22Rv1 (cell line): ENCODE measurements at regions not wholly inside any gene's neighbourhood (a gene's known extent, or its start where the extent isn't known, plus 50 kb on each side); places are given as distances from the start of the nearest gene placed in this dataset.

ENCODE experiments used
- H3K27ac ChIP-seq: fragments of 450-650 bp; 2 replicates; pipeline ENCODE4 v1.5.1; 2017
- ZFX ChIP-seq: fragments of 450-650 bp; IDR thresholded peaks from 2 replicates; pipeline ENCODE4 v1.6.1; 2017; ENCODE audit warnings: antibody characterized with exemption, borderline replicate concordance
- TF ChIP-seq, protein P1 (sequence below): fragments of 450-650 bp; IDR thresholded peaks from 2 replicates; pipeline ENCODE4 v1.5.1; 2017; ENCODE audit warnings: mild to moderate bottlenecking

DNA sequence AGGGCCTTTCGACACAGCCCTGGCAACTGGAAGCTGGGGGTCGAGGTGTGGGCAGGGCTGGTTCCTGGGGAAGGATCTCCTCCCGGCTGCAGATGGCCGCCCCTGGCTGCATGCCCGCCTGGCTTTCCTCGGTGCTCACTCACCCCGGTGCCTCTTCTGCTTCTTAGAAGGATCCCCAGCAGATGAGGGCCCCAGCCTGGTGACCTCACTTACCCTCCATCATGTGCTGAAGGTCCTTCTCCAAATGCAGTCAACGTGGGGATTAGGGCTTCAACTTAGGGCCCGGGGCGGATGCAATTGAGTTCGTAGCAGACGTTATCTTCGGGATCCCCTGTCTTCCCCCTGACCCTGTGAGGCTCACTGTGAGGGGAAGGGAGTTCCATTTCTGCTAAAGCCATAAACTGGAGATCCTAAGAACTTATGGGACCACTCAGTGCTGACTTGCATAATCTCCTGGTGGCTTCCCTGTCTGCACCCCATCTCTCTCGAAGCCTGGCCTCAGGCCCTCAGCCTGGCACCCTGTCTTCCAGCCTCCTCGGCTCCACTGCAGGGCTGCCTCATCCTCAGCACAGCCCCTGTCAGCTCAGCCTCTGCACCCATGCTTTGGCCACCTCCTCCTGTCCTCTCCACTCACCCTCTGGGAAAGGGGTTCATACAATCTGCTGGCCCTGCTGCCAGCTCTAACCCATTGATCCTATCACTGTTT lies 92.6 kb downstream of the THBS2 start:
- no peak overlapping the region for H3K27ac ChIP-seq
- TF ChIP-seq ZFX, result no peak
- TF ChIP-seq, protein P1, sequence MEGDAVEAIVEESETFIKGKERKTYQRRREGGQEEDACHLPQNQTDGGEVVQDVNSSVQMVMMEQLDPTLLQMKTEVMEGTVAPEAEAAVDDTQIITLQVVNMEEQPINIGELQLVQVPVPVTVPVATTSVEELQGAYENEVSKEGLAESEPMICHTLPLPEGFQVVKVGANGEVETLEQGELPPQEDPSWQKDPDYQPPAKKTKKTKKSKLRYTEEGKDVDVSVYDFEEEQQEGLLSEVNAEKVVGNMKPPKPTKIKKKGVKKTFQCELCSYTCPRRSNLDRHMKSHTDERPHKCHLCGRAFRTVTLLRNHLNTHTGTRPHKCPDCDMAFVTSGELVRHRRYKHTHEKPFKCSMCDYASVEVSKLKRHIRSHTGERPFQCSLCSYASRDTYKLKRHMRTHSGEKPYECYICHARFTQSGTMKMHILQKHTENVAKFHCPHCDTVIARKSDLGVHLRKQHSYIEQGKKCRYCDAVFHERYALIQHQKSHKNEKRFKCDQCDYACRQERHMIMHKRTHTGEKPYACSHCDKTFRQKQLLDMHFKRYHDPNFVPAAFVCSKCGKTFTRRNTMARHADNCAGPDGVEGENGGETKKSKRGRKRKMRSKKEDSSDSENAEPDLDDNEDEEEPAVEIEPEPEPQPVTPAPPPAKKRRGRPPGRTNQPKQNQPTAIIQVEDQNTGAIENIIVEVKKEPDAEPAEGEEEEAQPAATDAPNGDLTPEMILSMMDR, result no peak

DNA sequence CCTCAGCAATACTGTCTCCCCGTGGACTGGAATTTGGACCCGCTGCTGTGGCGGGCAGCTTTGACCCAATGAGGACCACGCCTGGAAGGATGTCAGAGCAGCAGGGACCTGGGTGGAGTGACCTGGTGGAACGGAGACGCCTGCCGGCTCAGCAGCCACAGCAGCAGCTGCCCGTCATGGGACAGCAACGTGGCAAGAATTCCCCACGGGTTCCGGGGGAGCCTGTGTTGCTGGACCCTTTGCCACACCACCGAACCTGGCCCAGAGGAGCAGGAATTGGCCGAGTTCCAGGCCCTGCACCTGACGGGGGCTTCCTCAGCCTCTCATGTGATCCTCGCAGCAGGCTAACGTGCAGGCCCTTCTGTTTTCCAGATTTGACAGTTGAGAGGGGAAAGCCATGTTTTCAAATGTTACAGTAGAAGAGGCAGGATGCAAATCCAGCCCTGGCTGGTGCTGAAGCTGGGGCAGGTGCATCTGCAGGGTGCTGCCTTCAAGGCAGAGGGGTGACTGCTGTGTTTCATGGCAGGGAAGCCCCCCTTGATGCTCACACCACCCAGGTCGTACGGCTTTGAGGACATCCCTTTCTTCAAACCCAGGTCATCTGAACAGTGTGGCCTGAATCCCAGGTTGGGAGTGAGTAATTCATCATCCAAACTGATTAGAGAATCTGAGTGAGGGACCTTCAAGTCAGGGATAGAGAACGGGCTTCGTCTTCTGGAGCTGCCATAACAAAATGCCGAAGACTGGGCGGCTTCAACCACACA lies 93.4 kb downstream of the THBS2 start:
- no peak for TF ChIP-seq ZFX
- TF ChIP-seq, protein P1, result no peak
- no peak overlapping the region for H3K27ac ChIP-seq

DNA sequence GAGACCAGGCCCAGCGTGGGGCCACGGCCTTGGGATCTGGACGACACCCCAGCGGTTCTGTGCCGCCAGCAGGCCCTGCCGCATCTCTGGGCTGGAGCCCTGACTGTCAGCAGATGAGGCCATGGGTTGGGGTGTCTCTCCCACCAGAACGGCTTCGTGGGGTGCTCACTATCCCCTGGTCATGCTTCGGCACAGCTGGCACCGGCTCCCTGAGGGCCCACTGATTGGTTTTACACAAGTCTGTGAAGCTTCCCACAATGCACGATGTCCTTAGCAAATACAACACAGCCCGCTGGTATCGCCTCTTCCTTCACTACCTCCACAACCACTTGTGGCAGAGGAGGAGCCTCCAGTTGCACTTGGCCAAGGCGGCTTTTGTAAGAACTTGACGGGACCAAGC lies 94.3 kb downstream of the THBS2 start:
- H3K27ac ChIP-seq, result no peak overlapping the region
- TF ChIP-seq, protein P1, result no peak
- TF ChIP-seq ZFX, result no peak

- H3K27ac ChIP-seq, result no peak overlapping the region
- no peak for TF ChIP-seq ZFX
Observed at GRCh38 chr6:169158691-169159090, 95.0 kb downstream of the THBS2 start.

DNA sequence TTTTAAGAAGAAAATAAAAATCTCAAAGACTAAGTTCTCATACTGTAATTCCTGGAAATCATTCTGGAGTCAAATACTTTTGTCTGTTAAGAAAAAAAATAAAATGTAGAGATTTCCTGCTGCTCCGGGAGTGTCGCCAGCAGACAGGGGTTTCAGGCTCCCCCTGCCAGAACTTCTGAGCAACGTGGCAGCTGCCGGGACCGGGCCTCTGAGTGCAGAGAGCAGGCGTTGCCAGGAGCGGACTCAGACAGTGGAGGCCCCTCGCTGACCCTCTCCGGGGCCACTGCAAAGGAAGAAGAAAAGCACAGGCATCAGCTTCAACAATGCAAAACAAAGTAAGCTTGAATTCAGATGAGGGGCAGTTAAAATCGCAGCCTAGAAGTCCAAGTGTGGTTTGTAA lies 95.5 kb downstream of the THBS2 start:
- TF ChIP-seq, protein P1, result no peak
- TF ChIP-seq ZFX, result no peak
- no peak overlapping the region for H3K27ac ChIP-seq

- no peak overlapping the region for H3K27ac ChIP-seq
- TF ChIP-seq ZFX, result no peak
- TF ChIP-seq, protein P1, result no peak
Observed at GRCh38 chr6:169157197-169158148, 96.2 kb downstream of the THBS2 start.

- H3K27ac ChIP-seq, result no peak overlapping the region
- TF ChIP-seq ZFX, result no peak
- TF ChIP-seq, protein P1, result no peak
Observed at GRCh38 chr6:169156793-169157147, 96.9 kb downstream of the THBS2 start.
